B cell (primary cell): ENCODE measurements at regions not wholly inside any gene's neighbourhood (a gene's known extent, or its start where the extent isn't known, plus 50 kb on each side); places are given as distances from the start of the nearest gene placed in this dataset.

ENCODE experiments used
- ATAC-seq: fragments of 200-7000 bp; cut with Tn5 transposase; one replicate; pipeline ENCODE4 v1.10.0; 2021; ENCODE audit warnings: low read depth, mild to moderate bottlenecking, moderate number of reproducible peaks, moderate library complexity
- CTCF ChIA-PET: fragments of 350-600 bp; sonication (Branson Sonifier 250); formaldehyde crosslinking; loops from one replicate; lab custom pipeline; 2021; ENCODE audit warnings: antibody characterized with exemption, inconsistent platforms; lab: Charles Lee
- POLR2A ChIA-PET: fragments of 350-600 bp; sonication (Branson Sonifier 250); formaldehyde crosslinking; loops from one replicate; lab custom pipeline; 2021; ENCODE audit warnings: antibody characterized with exemption; lab: Charles Lee
- DNase-seq: peaks from one replicate; pipeline ENCODE4 v3.0.0; 2013
- H2AFZ ChIP-seq: 2 replicates; pipeline ENCODE4 v1.6.1; 2012; ENCODE audit warnings: mild to moderate bottlenecking, low read depth, low read length; ENCODE audit not compliant: insufficient read depth, poor library complexity, severe bottlenecking
- H3K27ac ChIP-seq, 2 donors: 1 replicate in 1 of 2; 2 replicates in 1 of 2; pipeline ENCODE4 v1.5.1; 2012 to 2013; ENCODE audit warnings: low read length in 2 of 2, mild to moderate bottlenecking in 2 of 2, moderate library complexity in 1 of 2
- H3K27me3 ChIP-seq, 4 experiments: fragments of 200-600 bp in 1 of 4; sonication (generic) in 1 of 4; replicated peaks in 1 of 4; 1 replicate in 2 of 4; 2 replicates in 2 of 4; pipeline versions ENCODE4 v1.6.1 to v1.7.0; 2013 to 2016; ENCODE audit warnings: low read length in 3 of 4, mild to moderate bottlenecking in 2 of 4, mixed read lengths in 1 of 4, moderate library complexity in 1 of 4; ENCODE audit not compliant: insufficient read depth in 4 of 4, control insufficient read depth in 3 of 4; ENCODE audit errors: control extremely low read depth in 1 of 4
- H3K36me3 ChIP-seq, 2 experiments: replicated peaks in 1 of 2; 1 replicate in 1 of 2; 2 replicates in 1 of 2; pipeline versions ENCODE4 v1.6.1 to v1.7.1; 2013; ENCODE audit warnings: low read length in 1 of 2; ENCODE audit not compliant: insufficient read depth in 2 of 2, control insufficient read depth in 1 of 2; ENCODE audit errors: control extremely low read depth in 1 of 2, extremely low read depth in 1 of 2
- H3K4me1 ChIP-seq, 2 donors: fragments of 200-600 bp in 1 of 2; sonication (generic) in 1 of 2; 1 replicate in 1 of 2; 2 replicates in 1 of 2; pipeline versions ENCODE4 v1.5.1 to v1.6.1; 2013 to 2017; ENCODE audit warnings: low read length in 2 of 2; ENCODE audit not compliant: control insufficient read depth in 2 of 2, insufficient read depth in 2 of 2
- H3K4me2 ChIP-seq: replicated peaks from 2 replicates; pipeline ENCODE3; 2012; ENCODE audit warnings: mild to moderate bottlenecking, low read depth, low read length; ENCODE audit not compliant: poor library complexity, severe bottlenecking
- H3K4me3 ChIP-seq, 5 experiments: fragments of 200-600 bp in 1 of 5; sonication (generic) in 1 of 5; 1 replicate in 3 of 5; 2 replicates in 2 of 5; pipeline versions ENCODE4 v1.5.1 to v1.7.0; 2011 to 2016; ENCODE audit warnings: low read length in 4 of 5, mild to moderate bottlenecking in 4 of 5, low read depth in 2 of 5, control low read depth in 1 of 5, moderate library complexity in 1 of 5; ENCODE audit not compliant: insufficient read depth in 1 of 5; ENCODE audit errors: control extremely low read depth in 1 of 5, extremely low read depth in 1 of 5
- H3K79me2 ChIP-seq: fragments of 200-600 bp; sonication (generic); one replicate; pipeline ENCODE4 v1.6.0; 2016; ENCODE audit warnings: low read length; ENCODE audit not compliant: control insufficient read depth, insufficient read depth
- H3K9ac ChIP-seq: fragments of 200-600 bp; sonication (generic); 2 replicates; pipeline ENCODE4 v1.6.1; 2017; ENCODE audit warnings: mild to moderate bottlenecking, low read length, moderate library complexity
- H3K9me3 ChIP-seq, 3 donors: one replicate each; pipeline versions ENCODE4 v1.6.1 to v1.7.1; 2013; ENCODE audit warnings: low read length in 2 of 3; ENCODE audit not compliant: control insufficient read depth in 2 of 3, insufficient read depth in 1 of 3; ENCODE audit errors: control extremely low read depth in 1 of 3
- H4K20me1 ChIP-seq: 2 replicates; pipeline ENCODE4 v1.6.0; 2012; ENCODE audit warnings: mild to moderate bottlenecking, low read length; ENCODE audit not compliant: insufficient read depth, control insufficient read depth, poor library complexity, severe bottlenecking
- H3K27ac Mint-ChIP-seq: one replicate; pipeline ENCODE4 v1.8.0; 2021; ENCODE audit warnings: mixed read lengths
- H3K27me3 Mint-ChIP-seq: one replicate; pipeline ENCODE4 v1.8.0; 2021; ENCODE audit warnings: mixed read lengths
- H3K4me1 Mint-ChIP-seq: one replicate; pipeline ENCODE4 v1.8.0; 2021; ENCODE audit warnings: mixed read lengths
- H3K4me3 Mint-ChIP-seq: one replicate; pipeline ENCODE4 v1.8.0; 2021; ENCODE audit warnings: mixed read lengths
- H3K9me3 Mint-ChIP-seq: one replicate; pipeline ENCODE4 v1.8.0; 2022; ENCODE audit warnings: mixed read lengths; ENCODE audit not compliant: insufficient read depth
- EZH2 ChIP-seq: IDR thresholded peaks from 2 replicates; pipeline ENCODE4 v1.6.1; 2012; ENCODE audit warnings: borderline replicate concordance, low read depth, mild to moderate bottlenecking, moderate library complexity, low read length; ENCODE audit not compliant: insufficient read depth, poor library complexity, severe bottlenecking
- WGBS: methylation state at CpG from one replicate; pipeline ENCODE4 v1.1.5; 2013; ENCODE audit warnings: missing lambda C conversion rate; ENCODE audit not compliant: insufficient coverage; 5-methylcytosine and 5-hydroxymethylcytosine counted together
- intact Hi-C: fragments of 100-400 bp; cut with micrococcal nuclease; formaldehyde crosslinking; loops from one replicate; pipeline ENCODE4 v1.10.0; 2022
- TF ChIP-seq, protein P1 (sequence below): fragments of 200-600 bp; IDR thresholded peaks from one replicate; pipeline ENCODE4 v1.8.0; 2022; ENCODE audit warnings: antibody characterized with exemption, mild to moderate bottlenecking

DNA sequence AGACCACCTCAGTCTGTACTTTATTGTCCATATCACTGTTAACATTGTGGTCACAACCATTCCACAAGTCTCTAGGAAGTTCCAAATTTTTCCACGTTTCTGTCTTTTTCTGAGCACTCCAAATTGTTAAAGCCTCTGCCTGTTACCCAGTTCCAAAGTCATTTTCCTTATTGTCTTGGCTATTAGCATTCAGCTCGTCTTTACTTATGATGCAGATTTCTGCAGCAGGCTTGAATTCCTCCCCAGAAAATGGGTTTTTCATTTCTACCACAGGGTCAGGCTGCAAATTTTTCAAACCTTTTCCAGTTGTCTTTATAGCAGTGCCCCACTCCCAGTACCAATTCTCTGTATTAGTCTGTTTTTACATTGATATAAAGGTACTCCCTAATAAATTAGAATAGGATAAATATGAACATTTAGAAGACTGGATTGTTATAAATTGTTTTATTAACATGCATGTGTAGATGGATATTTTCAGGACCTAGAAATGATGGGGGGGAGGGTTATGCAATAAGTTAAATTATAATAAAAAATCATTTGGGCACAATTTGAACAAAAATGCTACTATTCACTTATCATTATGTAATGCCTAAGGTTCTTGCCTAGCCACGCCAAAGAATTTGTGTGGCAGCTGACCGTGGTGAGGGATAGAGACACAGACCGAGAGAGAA lies 595.3 kb upstream of the ADGRB3 start:
- no peak overlapping the region for H3K4me2 ChIP-seq
- H3K9me3 ChIP-seq: peaks cover 0 to 9% (median 0%) of the 10 kb centered on the region in 3 donors
- Mint-ChIP-seq H3K4me3 (no peak overlapping the region), H3K27ac (no peak overlapping the region), H3K27me3 (no peaks in the 10 kb centered on the region), H3K9me3 (no peaks in the 10 kb centered on the region), H3K4me1 (no peaks in the 10 kb centered on the region)
- no peak for TF ChIP-seq EZH2
- TF ChIP-seq, protein P1, sequence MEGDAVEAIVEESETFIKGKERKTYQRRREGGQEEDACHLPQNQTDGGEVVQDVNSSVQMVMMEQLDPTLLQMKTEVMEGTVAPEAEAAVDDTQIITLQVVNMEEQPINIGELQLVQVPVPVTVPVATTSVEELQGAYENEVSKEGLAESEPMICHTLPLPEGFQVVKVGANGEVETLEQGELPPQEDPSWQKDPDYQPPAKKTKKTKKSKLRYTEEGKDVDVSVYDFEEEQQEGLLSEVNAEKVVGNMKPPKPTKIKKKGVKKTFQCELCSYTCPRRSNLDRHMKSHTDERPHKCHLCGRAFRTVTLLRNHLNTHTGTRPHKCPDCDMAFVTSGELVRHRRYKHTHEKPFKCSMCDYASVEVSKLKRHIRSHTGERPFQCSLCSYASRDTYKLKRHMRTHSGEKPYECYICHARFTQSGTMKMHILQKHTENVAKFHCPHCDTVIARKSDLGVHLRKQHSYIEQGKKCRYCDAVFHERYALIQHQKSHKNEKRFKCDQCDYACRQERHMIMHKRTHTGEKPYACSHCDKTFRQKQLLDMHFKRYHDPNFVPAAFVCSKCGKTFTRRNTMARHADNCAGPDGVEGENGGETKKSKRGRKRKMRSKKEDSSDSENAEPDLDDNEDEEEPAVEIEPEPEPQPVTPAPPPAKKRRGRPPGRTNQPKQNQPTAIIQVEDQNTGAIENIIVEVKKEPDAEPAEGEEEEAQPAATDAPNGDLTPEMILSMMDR: no peak
- H3K79me2 ChIP-seq: no peaks in the 10 kb centered on the region
- peak overlapping the region in 2 of 5 experiments; percentile 30 to 41 for H3K4me3 ChIP-seq
- DNase-seq: no peak
- intact Hi-C loops: no loop called here
- no peaks in the 10 kb centered on the region for H3K36me3 ChIP-seq
- ChIA-PET POLR2A (no interaction called here), CTCF (no interaction called here)
- WGBS: 52% methylated on average over 3 of the region's 5 CpGs
- no peaks in the 10 kb centered on the region for H3K27me3 ChIP-seq
- no peaks in the 10 kb centered on the region for H4K20me1 ChIP-seq
- no peak for ATAC-seq
- H2AFZ ChIP-seq: no peak overlapping the region
- peak overlapping the region; percentile 47 for H3K9ac ChIP-seq
- H3K4me1 ChIP-seq: no peaks in the 10 kb centered on the region
- no peak overlapping the region for H3K27ac ChIP-seq

DNA sequence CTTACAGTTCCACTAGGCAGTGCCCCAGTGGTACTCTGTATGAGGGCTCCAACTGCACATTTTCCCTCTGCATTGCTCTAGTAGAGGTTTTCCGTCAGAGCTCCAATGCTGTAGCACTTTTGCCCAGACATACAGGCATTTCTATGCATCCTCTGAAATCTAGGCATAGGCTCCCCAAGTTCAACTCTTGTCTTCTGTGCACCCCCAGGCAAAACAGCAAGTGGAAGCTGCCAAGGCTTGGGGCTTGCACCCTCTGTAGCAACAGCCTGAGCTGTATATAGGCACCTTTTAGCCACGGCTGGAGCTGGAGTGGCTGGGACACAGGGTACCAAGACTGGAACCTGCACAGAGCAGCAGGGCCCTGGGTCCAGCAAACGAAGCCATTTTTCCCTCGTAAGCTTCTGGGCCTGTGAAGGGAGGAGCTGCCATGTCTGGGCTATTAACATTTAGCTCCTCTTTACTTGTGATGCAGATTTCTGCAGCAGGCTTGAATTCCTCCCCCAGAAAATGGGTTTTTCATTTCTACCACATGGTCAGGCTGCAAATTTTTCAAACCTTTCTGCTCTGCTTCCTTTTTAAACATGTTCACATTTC lies 596.2 kb upstream of the ADGRB3 start:
- CTCF ChIA-PET: no interaction called here
- H3K27me3 Mint-ChIP-seq: no peaks in the 10 kb centered on the region

More for the DNA sequence above, 596.2 kb upstream of the ADGRB3 start:
- Histone ChIP-seq H3K79me2 (no peaks in the 10 kb centered on the region), H3K4me2 (no peak overlapping the region), H3K27ac (no peak overlapping the region), H3K9me3 (peaks cover 0 to 9% (median 0%) of the 10 kb centered on the region in 3 donors), H2AFZ (no peak overlapping the region), H3K4me1 (no peaks in the 10 kb centered on the region), H3K4me3 (no peak overlapping the region), H3K9ac (no peak overlapping the region), H3K27me3 (no peaks in the 10 kb centered on the region), H3K36me3 (no peaks in the 10 kb centered on the region), H4K20me1 (no peaks in the 10 kb centered on the region)
- intact Hi-C loops: no loop called here
- WGBS: 83% methylated on average over 4 of the region's 4 CpGs
- H3K4me3 Mint-ChIP-seq: no peak overlapping the region
- POLR2A ChIA-PET: no interaction called here
- ATAC-seq (no peak), DNase-seq (no peak)
- no peaks in the 10 kb centered on the region for H3K9me3 Mint-ChIP-seq
- TF ChIP-seq, protein P1: no peak
- TF ChIP-seq EZH2: no peak
- no peak overlapping the region for H3K27ac Mint-ChIP-seq
- no peaks in the 10 kb centered on the region for H3K4me1 Mint-ChIP-seq
